H9 (cell line): ENCODE measurements at regions not wholly inside any gene's neighbourhood (a gene's known extent, or its start where the extent isn't known, plus 50 kb on each side); places are given as distances from the start of the nearest gene placed in this dataset.

Source experiments
- DNase-seq: peaks from one replicate; pipeline ENCODE4 v3.0.0-alpha.2; 2017
- H2AFZ ChIP-seq: one replicate; pipeline ENCODE4 v1.6.1; 2013; ENCODE audit warnings: mild to moderate bottlenecking, low read length, control low read depth, moderate library complexity
- H2AK5ac ChIP-seq: 2 replicates; pipeline ENCODE4 v1.6.1; 2013; ENCODE audit warnings: low read length, control low read depth, mixed read lengths; ENCODE audit not compliant: insufficient read length
- H2BK120ac ChIP-seq: one replicate; pipeline ENCODE4 v1.6.1; 2013; ENCODE audit warnings: low read depth, mild to moderate bottlenecking, low read length, control low read depth, inconsistent platforms; ENCODE audit not compliant: poor library complexity, severe bottlenecking
- H2BK12ac ChIP-seq: 2 replicates; pipeline ENCODE4 v1.6.1; 2013; ENCODE audit warnings: low read length, control low read depth, mixed read lengths, low read depth; ENCODE audit not compliant: insufficient read length
- H2BK15ac ChIP-seq: 2 replicates; pipeline ENCODE4 v1.6.1; 2013; ENCODE audit warnings: low read depth, low read length, control low read depth
- H2BK20ac ChIP-seq: one replicate; pipeline ENCODE4 v1.6.1; 2013; ENCODE audit warnings: low read depth, mild to moderate bottlenecking, low read length, control low read depth, inconsistent platforms; ENCODE audit not compliant: poor library complexity, severe bottlenecking
- H2BK5ac ChIP-seq: 2 replicates; pipeline ENCODE4 v1.6.1; 2013; ENCODE audit warnings: low read length, control low read depth, mixed read lengths; ENCODE audit not compliant: insufficient read length
- H3K14ac ChIP-seq: 2 replicates; pipeline ENCODE4 v1.6.1; 2013; ENCODE audit warnings: low read length, control low read depth; ENCODE audit not compliant: insufficient read depth
- H3K18ac ChIP-seq: 2 replicates; pipeline ENCODE4 v1.6.1; 2013; ENCODE audit warnings: low read depth, mild to moderate bottlenecking, mixed read lengths, low read length, control low read depth; ENCODE audit not compliant: insufficient read length
- H3K23ac ChIP-seq: 2 replicates; pipeline ENCODE4 v1.6.1; 2013; ENCODE audit warnings: low read length, control low read depth, mixed read lengths, low read depth; ENCODE audit not compliant: insufficient read length
- H3K23me2 ChIP-seq: 2 replicates; pipeline ENCODE4 v1.6.1; 2013; ENCODE audit warnings: low read depth, mild to moderate bottlenecking, mixed read lengths, low read length, control low read depth; ENCODE audit not compliant: insufficient read length, poor library complexity, severe bottlenecking
- H3K27ac ChIP-seq: 2 replicates; pipeline ENCODE4 v1.5.1; 2013; ENCODE audit warnings: low read length, control low read depth, mixed read lengths, low read depth; ENCODE audit not compliant: insufficient read length
- H3K27me3 ChIP-seq: 2 replicates; pipeline ENCODE4 v1.6.1; 2013; ENCODE audit warnings: low read length, control low read depth, inconsistent platforms; ENCODE audit not compliant: insufficient read depth
- H3K4ac ChIP-seq: 2 replicates; pipeline ENCODE4 v1.6.1; 2013; ENCODE audit warnings: low read depth, mild to moderate bottlenecking, control low read depth, inconsistent platforms, low read length, moderate library complexity
- H3K4me1 ChIP-seq: 2 replicates; pipeline ENCODE4 v1.6.1; 2013; ENCODE audit warnings: low read length, control low read depth, inconsistent platforms; ENCODE audit not compliant: insufficient read depth
- H3K4me2 ChIP-seq: 2 replicates; pipeline ENCODE4 v1.6.1; 2013; ENCODE audit warnings: low read length, control low read depth, mixed read lengths; ENCODE audit not compliant: insufficient read length, insufficient read depth
- H3K56ac ChIP-seq: 2 replicates; pipeline ENCODE4 v1.6.1; 2013; ENCODE audit warnings: low read depth, mild to moderate bottlenecking, mixed read lengths, low read length, control low read depth; ENCODE audit not compliant: insufficient read length
- H3K79me1 ChIP-seq: 2 replicates; pipeline ENCODE4 v1.6.1; 2013; ENCODE audit warnings: low read depth, mild to moderate bottlenecking, moderate library complexity, low read length, control low read depth, inconsistent platforms; ENCODE audit not compliant: insufficient read depth, poor library complexity, severe bottlenecking
- H3K79me2 ChIP-seq: 2 replicates; pipeline ENCODE4 v1.6.1; 2013; ENCODE audit warnings: low read length, control low read depth, inconsistent platforms; ENCODE audit not compliant: insufficient read depth
- H3K9ac ChIP-seq: 2 replicates; pipeline ENCODE4 v1.6.1; 2013; ENCODE audit warnings: low read length, control low read depth, mixed read lengths; ENCODE audit not compliant: insufficient read length; ENCODE audit errors: extremely low read depth
- H3K9me3 ChIP-seq: one replicate; pipeline ENCODE4 v1.6.1; 2013; ENCODE audit warnings: low read depth, low read length, inconsistent platforms; ENCODE audit not compliant: control insufficient read depth
- H3T11ph ChIP-seq: one replicate; pipeline ENCODE4 v1.6.1; 2013; ENCODE audit warnings: mild to moderate bottlenecking, low read length, control low read depth, inconsistent platforms
- H4K20me1 ChIP-seq: one replicate; pipeline ENCODE4 v1.6.1; 2013; ENCODE audit not compliant: control insufficient read depth, insufficient read length, insufficient read depth
- H4K5ac ChIP-seq: 2 replicates; pipeline ENCODE4 v1.6.1; 2013; ENCODE audit warnings: low read depth, mild to moderate bottlenecking, mixed read lengths, low read length, control low read depth; ENCODE audit not compliant: insufficient read length
- H4K8ac ChIP-seq: replicated peaks from 2 replicates; pipeline ENCODE4 v1.6.1; 2013; ENCODE audit warnings: low read length, control low read depth, mixed read lengths, low read depth; ENCODE audit not compliant: insufficient read length
- H4K91ac ChIP-seq: 2 replicates; pipeline ENCODE4 v1.6.1; 2013; ENCODE audit warnings: low read depth, mild to moderate bottlenecking, moderate library complexity, mixed read lengths, low read length, control low read depth; ENCODE audit not compliant: insufficient read length
- H3K27ac Mint-ChIP-seq, 3 experiments: 2 replicates in 2 of 3; 3 replicates in 1 of 3; pipeline ENCODE4 v1.8.0; 2020 to 2021; ENCODE audit warnings: mixed read lengths in 3 of 3, mild to moderate bottlenecking in 1 of 3, moderate library complexity in 1 of 3
- H3K27me3 Mint-ChIP-seq: 2 replicates; pipeline ENCODE4 v1.8.0; 2021; ENCODE audit warnings: low read depth, mild to moderate bottlenecking, moderate library complexity, mixed read lengths
- H3K36me3 Mint-ChIP-seq, 3 experiments: 2 replicates in 2 of 3; 3 replicates in 1 of 3; pipeline ENCODE4 v1.8.0; 2020 to 2021; ENCODE audit warnings: low read depth in 3 of 3, mixed read lengths in 3 of 3; ENCODE audit not compliant: insufficient read depth in 1 of 3
- H3K4me1 Mint-ChIP-seq, 2 experiments: 2 replicates each; pipeline ENCODE4 v1.8.0; 2020; ENCODE audit warnings: mixed read lengths in 2 of 2
- H3K4me3 Mint-ChIP-seq, 2 experiments: 2 replicates in 1 of 2; 3 replicates in 1 of 2; pipeline ENCODE4 v1.8.0; 2020 to 2021; ENCODE audit warnings: mild to moderate bottlenecking in 2 of 2, mixed read lengths in 2 of 2, moderate library complexity in 1 of 2
- H3K9me3 Mint-ChIP-seq, 2 experiments: 2 replicates in 1 of 2; 3 replicates in 1 of 2; pipeline ENCODE4 v1.8.0; 2020; ENCODE audit warnings: mild to moderate bottlenecking in 2 of 2, mixed read lengths in 2 of 2, moderate library complexity in 1 of 2
- CTCF ChIP-seq: fragments of 200-600 bp; sonication (generic); conservative IDR thresholded peaks from 3 replicates; pipeline ENCODE4 v1.8.0; 2021; ENCODE audit warnings: antibody characterized with exemption, mild to moderate bottlenecking
- WGBS: extraction: QIAGEN DNeasy Blood & Tissue Kit; methylation state at CpG from one replicate; pipeline ENCODE4 v1.1.7; 2013; ENCODE audit warnings: missing lambda C conversion rate, low lambda C conversion rate, mixed read lengths; ENCODE audit not compliant: insufficient read length; ENCODE audit errors: extremely low coverage; 5-methylcytosine and 5-hydroxymethylcytosine counted together

- no peak overlapping the region for H2AK5ac ChIP-seq
- H2BK120ac ChIP-seq = no peak overlapping the region
- H3K56ac ChIP-seq = no peak overlapping the region
- no peak overlapping the region for H3K4me2 ChIP-seq
- H3K14ac ChIP-seq = no peak overlapping the region
- H3K9ac ChIP-seq = no peak overlapping the region
- H3K23ac ChIP-seq = no peak overlapping the region
- no peak overlapping the region for H2AFZ ChIP-seq
- Mint-ChIP-seq H3K27me3 (no peaks in the 10 kb centered on the region), H3K4me3 (no peak overlapping the region), H3K9me3 (peaks cover 1% of the 10 kb centered on the region in 2 experiments; a peak in 2 of 5 replicates), H3K36me3 (no peaks in the 10 kb centered on the region; a peak in 1 of 7 replicates), H3K27ac (no peak overlapping the region), H3K4me1 (no peaks in the 10 kb centered on the region)
- no peak overlapping the region for H3K27ac ChIP-seq
- no CpG with 5 or more reads among the region's 2 CpGs for WGBS
- no peak overlapping the region for H2BK5ac ChIP-seq
- no peak overlapping the region for H4K91ac ChIP-seq
- H3K9me3 ChIP-seq = no peaks in the 10 kb centered on the region
- H4K5ac ChIP-seq = no peak overlapping the region
- TF ChIP-seq CTCF = no peak
- no peak overlapping the region for H4K8ac ChIP-seq
- no peak overlapping the region for H3K18ac ChIP-seq
- H3K27me3 ChIP-seq = no peaks in the 10 kb centered on the region
- H2BK15ac ChIP-seq = no peak overlapping the region
- no peak overlapping the region for H3T11ph ChIP-seq
- no peaks in the 10 kb centered on the region for H3K4me1 ChIP-seq
- H2BK20ac ChIP-seq = no peak overlapping the region
- no peaks in the 10 kb centered on the region for H3K23me2 ChIP-seq
- no peak overlapping the region for H2BK12ac ChIP-seq
- DNase-seq = no peak
- H3K79me1 ChIP-seq = no peaks in the 10 kb centered on the region
- H3K79me2 ChIP-seq = no peaks in the 10 kb centered on the region
- no peaks in the 10 kb centered on the region for H4K20me1 ChIP-seq
- no peak overlapping the region for H3K4ac ChIP-seq
Measured at GRCh38 chr10:90171014-90171722, 469.8 kb downstream of the KIF20B start.
